Tibial artery (tissue), 4 donors: ENCODE measurements at regions not wholly inside any gene's neighbourhood (a gene's known extent, or its start where the extent isn't known, plus 50 kb on each side); places are given as distances from the start of the nearest gene placed in this dataset.

Experiments used
- DNase-seq, 2 donors: peaks; one replicate each; pipeline ENCODE4 v3.0.0-alpha.2; 2019
- H3K27ac ChIP-seq, 2 donors: fragments of 200-600 bp; sonication (generic) in 1 of 2; 1 replicate in 1 of 2; 2 replicates in 1 of 2; pipeline ENCODE4 v1.5.1; 2018 to 2019; ENCODE audit warnings: mild to moderate bottlenecking in 1 of 2
- H3K27me3 ChIP-seq, 2 donors: fragments of 200-600 bp; sonication (generic) in 1 of 2; one replicate each; pipeline versions ENCODE4 v1.5.1 to v1.6.0; 2016 to 2019
- H3K36me3 ChIP-seq, 3 donors: fragments of 200-600 bp; sonication (generic) in 2 of 3; one replicate each; pipeline ENCODE4 v1.5.1; 2016 to 2019; ENCODE audit warnings: mild to moderate bottlenecking in 2 of 3
- H3K4me1 ChIP-seq, 4 donors: fragments of 200-600 bp; sonication (generic) in 2 of 4; 1 replicate in 3 of 4; 2 replicates in 1 of 4; pipeline ENCODE4 v1.5.1; 2016 to 2019
- H3K4me3 ChIP-seq, 2 donors: fragments of 200-600 bp; sonication (generic) in 1 of 2; 1 replicate in 1 of 2; 2 replicates in 1 of 2; pipeline ENCODE4 v1.5.1; 2018 to 2019; ENCODE audit warnings: mild to moderate bottlenecking in 2 of 2
- H3K9me3 ChIP-seq, 3 donors: fragments of 200-600 bp; sonication (generic) in 1 of 3; one replicate each; pipeline ENCODE4 v1.5.1; 2016 to 2019
- intact Hi-C: fragments of 100-400 bp; cut with DNase I; formaldehyde crosslinking; loops from one replicate; pipeline ENCODE4 v1.15.0; 2023; ENCODE audit warnings: low total_unique reads
- TF ChIP-seq, protein P1 (sequence below), 2 experiments: fragments of 200-600 bp in 1 of 2; fragments of 450-650 bp in 1 of 2; IDR thresholded peaks; one replicate each; pipeline ENCODE4 v1.5.1; 2017 to 2019; ENCODE audit warnings: antibody characterized with exemption in 2 of 2, mild to moderate bottlenecking in 1 of 2, moderate library complexity in 1 of 2

DNA sequence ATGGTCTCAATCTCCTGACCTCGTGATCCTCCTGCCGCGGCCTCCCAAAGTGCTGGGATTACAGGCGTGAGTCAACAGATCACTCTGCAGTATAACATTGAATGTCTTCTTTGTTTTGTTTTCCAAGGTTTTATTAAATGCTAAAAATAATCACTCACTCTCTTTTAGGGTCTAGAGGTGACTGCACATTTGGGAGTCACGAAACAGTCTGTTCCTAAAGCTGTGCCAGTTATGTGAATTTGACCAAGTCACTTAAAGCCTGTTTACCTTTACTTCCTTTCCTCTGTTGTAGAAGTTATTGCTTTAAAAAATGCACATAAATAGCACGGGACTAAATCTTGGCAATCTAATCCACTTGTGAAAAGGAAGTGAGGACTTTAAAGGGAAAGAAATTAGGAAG, 304.9 kb upstream of the PTGER4 start:
- H3K9me3 ChIP-seq, result no peaks in the 10 kb centered on the region
- no peaks in the 10 kb centered on the region for H3K36me3 ChIP-seq
- DNase-seq, result no peak
- no peak overlapping the region for H3K27ac ChIP-seq
- H3K4me1 ChIP-seq, result no peaks in the 10 kb centered on the region
- intact Hi-C loops, result no loop called here
- no peak overlapping the region for H3K4me3 ChIP-seq
- TF ChIP-seq, protein P1, sequence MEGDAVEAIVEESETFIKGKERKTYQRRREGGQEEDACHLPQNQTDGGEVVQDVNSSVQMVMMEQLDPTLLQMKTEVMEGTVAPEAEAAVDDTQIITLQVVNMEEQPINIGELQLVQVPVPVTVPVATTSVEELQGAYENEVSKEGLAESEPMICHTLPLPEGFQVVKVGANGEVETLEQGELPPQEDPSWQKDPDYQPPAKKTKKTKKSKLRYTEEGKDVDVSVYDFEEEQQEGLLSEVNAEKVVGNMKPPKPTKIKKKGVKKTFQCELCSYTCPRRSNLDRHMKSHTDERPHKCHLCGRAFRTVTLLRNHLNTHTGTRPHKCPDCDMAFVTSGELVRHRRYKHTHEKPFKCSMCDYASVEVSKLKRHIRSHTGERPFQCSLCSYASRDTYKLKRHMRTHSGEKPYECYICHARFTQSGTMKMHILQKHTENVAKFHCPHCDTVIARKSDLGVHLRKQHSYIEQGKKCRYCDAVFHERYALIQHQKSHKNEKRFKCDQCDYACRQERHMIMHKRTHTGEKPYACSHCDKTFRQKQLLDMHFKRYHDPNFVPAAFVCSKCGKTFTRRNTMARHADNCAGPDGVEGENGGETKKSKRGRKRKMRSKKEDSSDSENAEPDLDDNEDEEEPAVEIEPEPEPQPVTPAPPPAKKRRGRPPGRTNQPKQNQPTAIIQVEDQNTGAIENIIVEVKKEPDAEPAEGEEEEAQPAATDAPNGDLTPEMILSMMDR (IDR thresholded peaks at IDR 0.05), result no peak
- no peaks in the 10 kb centered on the region for H3K27me3 ChIP-seq

DNA sequence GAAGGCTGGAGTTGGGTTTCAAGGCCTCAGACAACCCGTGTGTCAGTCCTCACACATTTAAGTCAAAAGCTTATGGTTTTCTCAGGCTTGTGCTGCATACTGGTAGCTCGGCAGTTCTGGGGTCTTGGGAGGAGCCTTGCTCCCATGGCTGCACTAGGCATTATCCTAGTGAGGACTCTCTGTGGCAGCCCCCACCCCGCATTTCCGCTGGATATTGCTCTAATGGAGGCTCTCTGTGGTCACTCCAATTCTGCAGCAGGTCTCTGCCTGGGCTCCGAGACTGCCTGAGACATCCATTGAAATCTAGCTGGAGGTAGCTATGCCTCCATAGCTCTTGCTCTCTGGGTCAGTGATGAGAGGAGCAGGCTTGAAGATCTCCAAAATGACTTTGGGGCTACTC, 311.5 kb upstream of the PTGER4 start:
- intact Hi-C loops, result no loop called here
- Histone ChIP-seq H3K4me3 (no peak overlapping the region), H3K27me3 (no peaks in the 10 kb centered on the region), H3K27ac (no peak overlapping the region), H3K36me3 (no peaks in the 10 kb centered on the region), H3K9me3 (no peaks in the 10 kb centered on the region), H3K4me1 (no peaks in the 10 kb centered on the region)
- DNase-seq, result no peak
- TF ChIP-seq, protein P1 (IDR thresholded peaks at IDR 0.05), result no peak

DNA sequence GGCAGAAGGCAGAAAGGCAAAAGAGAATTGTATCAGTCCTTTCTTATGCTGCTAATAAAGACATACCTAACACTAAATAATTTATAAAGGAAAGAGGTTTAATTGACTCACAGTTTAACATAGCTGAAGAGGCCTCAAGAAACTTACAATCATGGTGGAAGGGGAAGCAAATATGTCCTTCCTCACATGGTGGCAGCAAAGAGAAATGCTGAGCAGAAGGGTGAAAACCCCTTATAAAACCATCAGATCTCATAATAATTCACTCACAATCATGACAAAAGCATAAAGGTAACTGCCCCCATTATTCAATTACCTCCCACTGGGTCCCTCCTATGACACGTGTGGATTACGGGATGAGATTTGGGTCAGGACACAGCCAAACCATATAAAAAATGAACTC, 312.5 kb upstream of the PTGER4 start:
- no peaks in the 10 kb centered on the region for H3K27me3 ChIP-seq
- no peak for DNase-seq
- H3K4me3 ChIP-seq, result no peak overlapping the region
- TF ChIP-seq, protein P1 (IDR thresholded peaks at IDR 0.05), result no peak
- H3K36me3 ChIP-seq, result no peaks in the 10 kb centered on the region
- intact Hi-C loops, result no loop called here
- no peak overlapping the region for H3K27ac ChIP-seq
- no peaks in the 10 kb centered on the region for H3K4me1 ChIP-seq
- H3K9me3 ChIP-seq, result no peaks in the 10 kb centered on the region

DNA sequence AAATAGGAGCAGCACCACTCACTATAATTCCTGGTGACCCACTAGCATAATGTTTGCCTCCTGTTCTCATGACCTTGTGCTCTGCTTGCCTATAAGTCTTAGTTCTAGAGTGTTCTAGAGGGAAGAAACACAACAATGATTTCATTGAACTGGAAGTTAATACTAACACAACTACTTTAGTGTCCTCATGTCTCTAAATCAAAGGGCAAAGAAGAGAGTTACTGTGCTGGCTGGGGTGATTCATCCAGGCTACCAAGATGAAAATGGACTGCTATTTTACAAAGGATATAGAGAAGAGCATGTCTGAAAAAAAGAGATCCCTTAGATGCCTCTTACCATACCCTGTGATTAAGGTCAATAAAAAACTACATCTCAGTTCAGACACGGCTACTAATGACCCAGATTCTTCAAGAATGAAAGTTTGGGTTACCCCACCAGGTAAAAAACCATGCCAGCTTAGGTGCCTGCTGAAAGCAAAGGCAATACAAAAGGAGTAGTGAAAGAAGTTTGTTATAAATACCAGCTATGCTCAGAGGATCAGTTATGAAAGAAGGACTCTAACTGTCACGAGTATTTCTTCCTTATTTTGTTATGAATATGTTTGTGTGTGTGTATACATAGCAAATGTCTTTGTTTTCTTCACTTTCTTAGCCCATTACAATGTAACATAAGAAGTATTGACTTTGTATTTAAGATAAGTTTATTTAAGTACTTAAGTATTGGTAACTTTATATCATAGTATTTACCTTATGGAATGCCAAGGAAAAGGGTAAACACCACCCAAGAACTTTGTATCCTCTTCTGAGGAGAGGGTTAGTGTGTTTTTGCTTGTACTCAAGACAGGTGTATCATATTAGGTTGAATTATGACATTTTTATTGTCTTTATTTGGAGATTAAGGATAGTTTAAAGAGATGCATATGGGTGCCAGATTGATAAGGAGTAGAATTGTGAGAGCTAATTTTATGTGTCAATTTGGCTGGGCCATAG, 314.1 kb upstream of the PTGER4 start:
- no peak for DNase-seq
- Histone ChIP-seq H3K4me1 (no peaks in the 10 kb centered on the region), H3K4me3 (no peak overlapping the region), H3K36me3 (no peaks in the 10 kb centered on the region), H3K9me3 (no peaks in the 10 kb centered on the region), H3K27me3 (no peaks in the 10 kb centered on the region), H3K27ac (no peak overlapping the region)
- TF ChIP-seq, protein P1 (IDR thresholded peaks at IDR 0.05), result no peak
- intact Hi-C loops, result no loop called here

DNA sequence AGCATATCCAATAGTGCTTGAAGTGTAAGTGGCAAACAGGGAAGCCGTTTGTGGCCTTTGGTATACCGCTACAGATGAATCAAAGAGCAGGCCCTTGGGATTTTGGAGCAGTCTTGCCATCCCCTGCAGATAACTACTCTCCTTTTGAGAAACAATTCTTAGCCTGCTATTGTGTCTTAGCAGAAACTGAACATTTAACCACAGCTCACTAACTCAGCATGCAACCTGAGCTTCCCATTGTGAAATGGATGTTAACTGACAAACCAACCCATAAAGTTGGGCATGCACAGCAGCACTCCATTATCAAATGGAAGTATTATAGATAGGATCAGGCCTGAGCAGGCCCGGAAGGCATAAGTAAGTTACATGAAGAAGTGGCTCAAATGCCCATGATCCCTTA, 315.3 kb upstream of the PTGER4 start:
- TF ChIP-seq, protein P1 (IDR thresholded peaks at IDR 0.05), result no peak
- H3K27ac ChIP-seq, result no peak overlapping the region
- no peaks in the 10 kb centered on the region for H3K36me3 ChIP-seq
- H3K9me3 ChIP-seq, result no peaks in the 10 kb centered on the region
- H3K4me3 ChIP-seq, result no peak overlapping the region
- DNase-seq, result no peak
- no peaks in the 10 kb centered on the region for H3K27me3 ChIP-seq
- no peaks in the 10 kb centered on the region for H3K4me1 ChIP-seq
- intact Hi-C loops, result no loop called here
